Midbrain (tissue), 1 donor: ENCODE measurements at regions not wholly inside any gene's neighbourhood (a gene's known extent, or its start where the extent isn't known, plus 50 kb on each side); places are given as distances from the start of the nearest gene placed in this dataset.

ENCODE experiments used
- DNase-seq: peaks from one replicate; lab custom pipeline; 2025; lab: John Stamatoyannopoulos, UW

DNA sequence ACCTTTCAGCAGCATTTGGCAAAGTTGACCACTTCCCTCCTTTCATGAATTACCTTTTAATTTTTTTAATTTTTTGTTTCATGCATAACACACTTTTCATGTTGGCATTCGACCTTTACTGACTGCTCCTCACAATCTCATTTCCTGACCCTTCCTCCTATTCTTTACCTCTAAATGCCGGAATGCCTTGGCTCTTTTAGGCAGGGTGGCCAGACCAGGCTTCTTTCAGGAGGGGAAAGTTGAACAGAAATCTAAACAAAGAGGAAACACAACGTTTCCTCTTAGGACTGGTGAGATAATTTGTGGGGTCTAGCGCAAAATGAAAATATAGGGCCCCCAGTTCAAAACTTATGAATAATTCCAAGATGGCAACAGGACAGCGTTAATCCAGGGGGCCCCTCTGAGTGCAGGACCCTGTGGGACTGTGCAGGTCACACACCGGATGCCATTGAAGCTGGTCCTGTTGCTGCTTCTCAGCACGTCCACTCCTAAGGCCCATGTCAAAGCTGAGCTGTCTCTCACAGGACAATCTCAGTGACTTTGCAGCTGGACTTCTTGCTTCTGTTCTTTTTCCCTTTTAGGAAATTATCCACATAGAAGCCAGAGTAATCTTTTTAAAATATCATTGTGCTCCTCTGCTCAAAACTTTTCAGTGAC lies 313.8 kb downstream of the HDGFL1 start:
- no peak for DNase-seq

DNA sequence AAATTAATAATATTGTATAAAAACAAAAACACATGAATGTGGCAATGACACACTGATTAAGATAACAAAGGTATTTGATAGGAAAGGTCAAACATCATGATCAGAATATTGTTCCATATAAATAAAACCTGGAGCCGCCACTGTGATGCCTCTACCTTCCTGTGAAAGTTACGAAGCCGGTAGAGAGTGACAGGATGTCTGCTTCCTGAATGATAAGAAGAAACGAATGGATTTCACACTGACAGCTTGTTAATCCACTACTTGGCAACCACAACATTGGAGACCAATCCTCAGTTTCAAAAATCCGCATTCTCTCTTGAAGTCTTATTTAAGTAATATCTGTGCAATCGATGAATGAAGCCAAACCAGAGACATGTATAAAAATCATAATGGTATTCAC lies 315.1 kb downstream of the HDGFL1 start:
- DNase-seq: no peak

DNA sequence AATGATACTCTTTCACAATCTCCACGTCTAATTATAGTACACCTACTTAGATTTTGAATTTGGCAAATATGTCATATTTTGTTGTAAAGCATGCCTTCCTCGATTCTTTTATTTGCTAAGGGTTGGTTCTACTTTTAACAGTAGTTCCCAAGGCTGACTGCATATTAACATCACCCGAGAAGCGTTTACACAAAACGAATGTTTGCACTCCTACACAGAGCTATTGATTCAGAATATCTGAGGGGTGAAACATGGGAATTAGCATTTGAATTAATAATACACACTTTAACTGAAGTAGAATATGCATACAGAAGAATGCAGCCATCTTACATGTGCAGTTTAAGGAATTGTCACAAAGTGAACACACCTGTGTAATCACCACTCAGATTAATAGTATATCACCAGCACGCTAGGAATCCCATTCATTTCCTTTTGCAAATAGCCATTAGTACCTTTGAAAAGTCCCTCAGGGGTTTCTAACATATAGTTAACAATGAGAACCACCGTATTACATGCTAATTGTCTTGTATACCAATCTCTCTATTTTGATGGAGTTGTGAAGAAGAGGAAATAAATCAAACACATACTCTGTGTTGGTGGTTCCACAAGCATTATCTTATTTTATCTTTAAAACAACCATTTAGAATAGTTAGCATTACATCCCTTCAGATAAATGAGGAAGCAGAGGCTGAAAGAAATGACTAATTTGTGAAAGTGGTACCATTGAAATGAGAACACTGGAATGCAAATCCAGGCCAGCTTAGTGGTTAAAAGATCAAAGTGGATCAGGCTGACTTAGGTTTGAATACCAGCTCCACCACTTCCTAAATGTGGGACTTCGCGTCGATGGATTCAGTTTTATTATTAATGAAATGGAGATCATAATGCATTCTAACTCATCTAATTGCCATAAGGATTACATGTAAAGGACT lies 317.6 kb downstream of the HDGFL1 start:
- DNase-seq: no peak

DNA sequence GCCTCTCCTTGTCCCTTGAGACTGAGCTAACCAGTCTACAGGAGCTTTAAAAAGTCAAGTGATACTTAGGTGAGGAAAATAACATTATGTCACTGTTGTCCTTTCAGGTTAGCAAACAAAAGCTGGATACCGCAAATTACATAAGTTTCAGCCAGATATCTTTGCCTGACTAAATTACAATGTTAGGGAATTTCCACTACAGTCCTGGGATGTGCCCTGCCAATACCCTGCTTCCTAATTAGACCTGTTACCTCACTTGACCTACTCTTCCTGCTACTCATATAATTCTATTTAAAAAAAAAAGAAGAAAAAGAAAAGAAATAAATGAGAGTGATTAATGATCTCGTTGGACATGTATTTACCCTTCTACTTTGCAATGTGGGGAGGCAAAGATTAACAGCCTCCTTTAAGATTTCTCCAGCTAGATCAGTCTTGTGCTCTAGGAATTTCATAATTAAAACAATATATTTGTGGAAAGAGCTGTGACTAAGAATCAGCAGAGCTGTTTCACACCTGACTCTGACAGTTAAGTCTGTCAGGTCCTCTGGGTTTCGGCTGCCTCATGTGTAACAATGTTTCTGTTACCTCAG lies 318.9 kb downstream of the HDGFL1 start:
- DNase-seq: no peak

DNA sequence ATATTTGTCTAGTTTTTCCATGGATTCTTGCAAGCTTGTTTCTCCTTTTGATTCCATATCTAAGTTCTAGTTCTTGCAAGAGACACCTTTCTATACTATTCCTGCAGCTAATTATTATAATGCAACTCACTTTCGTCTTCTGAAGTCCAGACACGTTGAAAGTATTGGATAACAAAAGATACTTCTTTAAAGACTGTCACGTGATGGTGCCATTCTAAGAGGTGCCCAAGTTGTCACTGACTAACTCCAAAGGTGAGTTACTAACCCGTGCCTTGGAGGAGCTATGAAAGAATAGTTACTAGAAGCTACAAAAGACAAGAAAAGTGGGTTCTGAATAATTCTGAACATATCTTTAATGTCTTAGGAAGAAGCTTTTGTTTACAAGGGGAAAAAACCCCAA lies 322.6 kb downstream of the HDGFL1 start:
- DNase-seq: no peak

DNA sequence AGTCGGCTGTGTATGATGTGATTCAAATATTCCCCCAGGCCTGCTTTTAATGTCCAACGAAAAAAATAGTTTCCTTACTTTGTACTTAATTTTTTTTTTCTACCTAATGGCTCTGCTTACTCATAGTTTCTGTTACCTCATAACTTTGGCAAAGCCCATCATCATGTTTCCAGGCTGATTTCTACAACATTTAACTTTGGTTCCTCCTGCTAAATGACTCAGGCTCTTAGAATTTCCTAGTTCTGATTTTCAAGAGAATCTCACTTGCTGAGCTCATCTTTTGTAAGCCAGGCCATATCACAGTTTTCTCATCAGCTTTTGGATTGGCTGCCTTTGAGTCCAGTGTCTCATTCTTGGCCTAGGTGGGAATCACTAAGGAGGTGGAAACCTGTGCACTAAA lies 323.1 kb downstream of the HDGFL1 start:
- DNase-seq: no peak

DNA sequence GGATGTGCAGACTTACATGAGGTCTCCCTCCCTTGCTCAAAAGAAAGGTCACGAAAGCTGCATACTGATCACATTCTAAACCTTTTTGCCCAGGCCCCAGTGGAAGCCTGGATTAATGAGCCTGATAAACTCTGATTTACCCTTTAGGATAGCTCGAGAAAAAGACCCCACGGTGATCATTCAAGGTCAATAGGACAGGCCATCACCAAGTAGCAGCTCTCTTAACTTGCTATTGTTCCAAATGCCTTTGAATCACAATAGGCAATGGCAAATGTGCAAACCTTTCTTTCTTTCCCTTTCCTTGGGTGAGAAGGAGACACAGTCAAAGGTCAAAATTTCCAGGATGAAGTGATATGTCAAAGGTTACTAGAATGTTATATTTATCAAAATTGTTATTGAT lies 327.3 kb downstream of the HDGFL1 start:
- no peak for DNase-seq

DNA sequence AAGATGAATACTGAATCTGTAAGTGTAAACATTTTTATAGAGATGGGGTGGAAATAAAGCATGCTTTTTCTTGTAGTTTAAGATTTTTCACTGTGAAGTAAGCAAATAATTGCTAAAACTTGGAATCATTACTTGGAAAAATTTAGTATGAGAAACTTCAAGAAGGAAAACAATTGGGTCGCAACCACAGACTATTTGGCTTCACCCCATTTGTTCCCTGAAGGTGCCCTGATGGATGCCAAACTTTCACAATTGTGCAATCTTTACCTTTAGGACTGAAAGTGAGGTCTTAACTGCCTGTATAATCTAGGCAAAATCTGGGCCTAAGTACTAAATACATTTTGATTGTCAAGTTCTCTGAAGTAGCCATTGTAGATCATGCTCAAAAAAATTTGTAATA lies 330.1 kb downstream of the HDGFL1 start:
- DNase-seq: no peak

DNA sequence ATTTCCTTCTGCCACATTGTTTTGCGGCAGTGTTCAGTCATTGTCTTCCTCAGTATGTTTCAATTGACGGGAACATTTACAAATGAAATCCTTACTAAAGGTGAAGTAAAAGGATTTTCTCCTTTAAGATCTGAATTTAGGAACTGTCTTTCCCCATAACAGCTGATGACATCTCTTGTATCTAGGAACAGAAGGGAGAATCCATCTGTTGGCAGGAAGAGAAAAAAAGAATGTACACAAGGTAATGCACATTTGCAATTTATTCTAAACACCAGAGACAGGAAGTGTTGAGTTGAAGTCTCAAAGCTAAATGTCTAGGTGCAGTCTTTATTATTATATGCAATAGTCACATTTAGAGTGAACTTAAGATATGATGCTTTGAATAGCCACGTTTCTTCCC lies 334.5 kb downstream of the HDGFL1 start:
- no peak for DNase-seq

DNA sequence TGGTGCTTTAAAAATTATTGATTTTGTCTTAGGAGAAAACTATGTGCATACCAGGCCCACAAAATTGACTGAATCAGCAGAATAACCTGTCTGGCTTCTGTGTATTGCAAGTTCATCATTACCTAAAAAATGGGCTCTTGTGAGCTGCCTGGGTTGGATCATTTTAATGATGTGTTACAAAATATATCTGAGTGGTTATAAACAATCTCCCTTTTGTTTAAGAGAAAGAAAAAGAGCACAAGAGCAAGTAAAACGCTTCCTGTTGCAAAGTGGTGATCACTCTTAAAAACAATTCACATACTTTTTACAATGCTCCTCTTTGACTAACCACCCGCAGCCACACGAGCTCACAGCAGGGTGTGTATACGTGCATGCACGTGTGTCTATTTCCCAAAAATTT lies 335.1 kb downstream of the HDGFL1 start:
- no peak for DNase-seq

DNA sequence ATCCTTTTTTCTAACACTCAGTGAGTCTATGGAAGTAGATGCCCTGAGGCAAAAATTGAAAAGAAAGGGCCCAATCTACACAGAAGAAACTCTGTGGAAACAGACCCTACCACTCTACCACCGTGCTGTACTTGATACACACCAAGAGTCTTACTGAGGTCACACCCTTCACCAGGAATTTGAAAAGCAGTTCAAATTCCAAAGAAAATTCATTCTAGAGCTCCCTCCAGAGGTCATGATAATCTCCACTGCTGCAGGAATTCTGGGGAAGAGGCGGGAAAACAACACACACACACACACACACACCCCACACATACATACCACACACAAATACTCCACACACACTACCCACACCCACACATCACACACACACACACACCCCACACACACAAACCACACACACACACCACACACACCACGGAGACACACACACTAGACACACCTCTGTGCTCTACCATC lies 336.8 kb downstream of the HDGFL1 start:
- DNase-seq: peak; percentile 10

DNA sequence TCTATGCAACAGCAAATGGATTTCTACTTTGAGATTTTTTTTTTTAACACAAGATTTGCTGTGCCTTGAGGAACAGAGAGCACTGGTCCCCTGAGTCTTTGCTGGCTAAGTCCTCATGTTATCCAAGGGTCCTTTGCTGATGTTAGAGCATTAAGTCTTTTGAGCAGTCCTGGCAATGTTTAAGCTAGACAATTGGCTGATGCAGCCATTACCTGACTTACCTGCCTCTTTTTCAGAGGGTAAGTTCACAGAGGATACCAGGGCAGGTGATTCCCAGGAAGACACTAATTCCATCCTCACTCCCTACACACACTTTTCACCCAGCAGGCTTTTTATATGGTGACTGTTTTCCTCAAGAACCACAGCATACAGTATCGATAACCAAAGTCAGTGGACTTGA lies 337.7 kb downstream of the HDGFL1 start:
- no peak for DNase-seq

DNA sequence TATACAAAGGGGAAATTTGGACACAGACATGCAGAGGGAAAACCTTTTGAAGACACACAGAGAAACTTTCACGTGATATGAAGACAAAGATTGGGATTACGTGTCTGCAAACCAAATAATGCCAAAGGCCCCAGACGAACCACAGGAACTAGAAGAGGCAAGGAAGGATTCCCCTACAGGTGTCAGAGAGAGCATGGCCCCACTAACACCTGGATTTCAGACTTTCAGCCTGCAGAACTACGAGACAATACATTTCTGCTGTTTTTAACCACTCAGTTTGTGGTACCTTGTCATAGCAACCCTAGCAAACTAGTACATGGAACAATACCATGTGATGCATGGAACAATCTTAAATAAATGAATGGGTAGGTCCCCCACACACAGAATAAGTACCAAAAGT lies 341.0 kb downstream of the HDGFL1 start:
- no peak for DNase-seq

DNA sequence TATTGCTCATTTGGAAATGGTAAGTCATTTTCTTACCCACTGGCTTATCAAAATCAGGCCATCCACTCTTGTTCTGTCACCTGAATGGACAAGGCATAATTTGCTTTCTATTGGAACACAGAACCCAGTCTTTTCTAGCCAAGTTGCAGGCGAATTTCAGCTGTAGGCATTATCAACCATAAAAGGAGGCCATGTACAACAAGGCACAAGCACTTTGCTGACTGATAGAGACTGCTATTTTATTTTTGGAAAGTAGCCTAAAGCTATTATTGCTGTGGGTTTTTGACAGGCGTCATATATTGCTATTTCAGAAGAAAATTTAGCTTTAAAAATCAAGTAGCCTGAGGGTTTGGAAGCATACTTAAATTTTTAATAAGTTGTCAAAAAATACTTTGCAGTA lies 344.2 kb downstream of the HDGFL1 start:
- DNase-seq: no peak

DNA sequence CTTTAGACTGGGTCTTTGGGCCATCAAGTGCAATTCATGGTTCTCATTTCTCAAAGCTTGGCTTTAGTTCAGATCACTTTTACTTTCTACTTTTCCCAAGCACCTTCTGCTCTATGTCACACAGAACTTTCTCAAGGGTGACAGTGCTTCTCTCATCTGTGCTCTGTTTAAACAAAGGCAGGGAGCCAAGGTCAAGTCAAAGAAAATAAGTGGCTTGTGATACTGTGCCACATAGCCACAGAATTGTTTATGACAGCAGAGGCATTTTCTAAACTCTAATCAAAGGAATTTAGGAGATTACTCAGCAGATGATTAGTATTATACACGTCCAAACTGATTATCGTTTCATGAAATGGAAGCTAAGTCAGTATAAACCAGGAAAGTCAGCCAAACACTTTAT lies 348.0 kb downstream of the HDGFL1 start:
- no peak for DNase-seq

DNA sequence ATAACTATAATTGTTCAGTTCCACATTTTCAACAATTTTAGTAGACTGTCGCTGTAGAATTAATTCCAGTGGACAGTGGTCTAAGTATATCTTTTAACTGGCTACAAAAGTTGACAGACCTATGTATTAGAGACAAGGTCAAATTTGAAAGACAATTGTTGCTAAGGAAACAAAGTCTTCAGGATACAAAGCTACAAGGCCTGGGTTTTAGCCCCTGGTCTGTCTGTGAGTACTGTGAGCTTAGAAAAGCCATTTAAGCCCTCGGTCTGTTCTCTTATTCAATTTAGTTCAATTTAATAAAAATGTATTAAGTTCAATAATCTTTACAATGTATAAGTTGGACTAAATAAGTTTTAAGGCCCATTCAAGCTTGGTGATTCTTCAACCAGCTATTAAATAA lies 352.5 kb downstream of the HDGFL1 start:
- DNase-seq: no peak

DNA sequence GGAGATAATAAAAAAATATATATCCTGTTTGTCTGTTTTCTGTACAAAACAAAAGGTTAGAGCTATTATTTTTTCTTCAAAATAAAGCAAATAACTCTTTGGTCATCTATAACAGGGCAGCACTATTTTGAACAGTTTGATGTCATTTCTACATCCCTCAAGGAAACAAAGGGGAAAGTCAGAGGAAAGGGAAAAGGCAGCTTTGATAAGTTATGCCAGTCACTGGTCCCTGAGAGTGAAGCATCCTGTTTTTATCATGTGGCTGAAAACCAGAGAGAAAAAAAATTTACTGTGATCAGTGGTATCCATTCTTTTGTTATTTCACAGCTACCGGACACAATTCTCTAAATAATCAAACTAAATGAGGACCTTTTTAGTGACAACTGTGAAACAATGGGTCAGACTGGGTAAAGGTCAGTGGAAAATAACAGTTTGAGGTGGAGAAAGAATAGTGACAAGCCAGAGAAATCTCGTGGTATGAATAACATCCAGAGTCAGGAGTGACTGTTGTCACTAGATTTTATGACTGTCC lies 356.0 kb downstream of the HDGFL1 start:
- DNase-seq: no peak

DNA sequence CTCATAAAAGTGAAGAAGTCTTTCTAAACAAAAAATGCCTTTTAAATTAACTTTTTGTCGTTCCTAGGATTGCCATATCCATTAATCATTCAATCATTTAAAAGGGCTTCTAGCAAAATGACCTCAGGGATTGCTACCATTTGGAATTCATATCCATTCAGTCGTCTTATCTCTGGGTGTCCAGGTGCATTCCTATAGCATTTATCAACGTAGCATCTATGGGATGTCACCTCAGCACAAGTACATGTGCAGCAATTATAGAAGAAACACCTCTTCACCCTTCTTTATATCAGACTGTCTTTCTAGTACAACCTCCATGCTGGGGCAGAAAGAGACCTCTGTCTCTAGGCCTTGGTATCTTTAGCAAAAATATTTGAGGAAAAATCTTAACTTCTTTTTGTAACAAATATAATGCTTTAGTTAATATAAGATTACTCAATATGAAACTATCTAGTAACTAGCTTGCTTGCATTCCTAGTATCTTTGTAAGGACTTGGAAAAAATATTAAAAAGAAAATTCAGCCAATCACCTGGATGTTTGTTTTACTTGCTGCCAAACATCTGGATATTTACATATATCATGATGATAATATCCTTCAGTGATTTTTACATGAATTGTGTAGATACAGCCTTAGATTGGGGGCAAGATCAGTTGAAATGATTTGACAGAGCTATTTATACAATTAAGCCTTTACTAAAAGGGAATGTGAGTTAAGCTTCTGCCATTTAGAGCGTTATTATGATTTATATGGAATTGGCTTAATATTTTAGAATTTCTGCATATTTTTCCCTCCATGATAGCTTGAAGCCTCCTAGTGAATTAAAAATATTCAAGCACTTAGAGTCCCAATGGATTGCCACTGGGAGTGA lies 356.8 kb downstream of the HDGFL1 start:
- no peak for DNase-seq

DNA sequence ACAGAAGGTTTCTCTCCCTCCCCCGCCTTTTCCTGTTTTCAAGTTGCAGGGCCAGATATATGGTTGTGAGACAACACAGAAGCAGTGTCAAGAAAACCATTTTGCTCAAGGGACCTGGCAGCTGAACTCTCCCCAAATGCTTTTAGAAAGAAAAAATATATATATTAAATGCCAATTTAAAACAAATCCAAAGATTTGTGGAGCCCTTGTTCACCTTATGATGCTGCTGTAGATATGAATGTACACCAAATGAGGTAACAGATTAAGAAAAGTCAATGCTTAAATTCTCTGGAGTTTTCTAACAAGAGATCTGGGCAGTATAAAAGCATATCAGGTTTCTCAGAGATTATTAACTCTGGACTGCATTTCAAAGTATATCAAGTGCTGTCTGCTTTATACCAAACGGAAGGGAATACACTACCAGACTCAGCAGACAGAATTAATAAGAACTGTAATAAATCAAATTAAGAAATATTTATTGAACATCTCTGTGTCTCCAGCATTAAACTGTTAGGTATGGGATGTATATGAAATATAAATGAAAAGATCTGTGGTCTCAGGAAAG lies 357.5 kb downstream of the HDGFL1 start:
- no peak for DNase-seq

DNA sequence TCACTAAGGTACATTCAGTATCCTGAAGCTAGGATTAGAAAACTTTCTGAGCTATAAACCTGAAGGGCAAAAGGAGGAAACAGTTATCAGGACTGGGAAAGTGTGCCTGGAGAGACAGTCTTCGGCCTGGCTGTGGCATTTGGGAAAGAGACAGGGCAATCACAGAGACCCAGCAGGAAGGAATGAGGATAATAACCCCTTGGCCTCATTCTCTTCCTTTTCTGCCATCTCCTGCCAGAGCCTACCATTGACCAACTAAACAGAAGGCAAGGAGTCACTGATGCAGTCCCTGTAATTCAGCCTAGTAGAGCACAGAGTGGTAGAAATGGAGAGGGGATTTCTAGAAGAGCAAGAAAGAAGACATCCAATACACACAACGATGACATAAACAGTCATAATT lies 359.4 kb downstream of the HDGFL1 start:
- no peak for DNase-seq

DNA sequence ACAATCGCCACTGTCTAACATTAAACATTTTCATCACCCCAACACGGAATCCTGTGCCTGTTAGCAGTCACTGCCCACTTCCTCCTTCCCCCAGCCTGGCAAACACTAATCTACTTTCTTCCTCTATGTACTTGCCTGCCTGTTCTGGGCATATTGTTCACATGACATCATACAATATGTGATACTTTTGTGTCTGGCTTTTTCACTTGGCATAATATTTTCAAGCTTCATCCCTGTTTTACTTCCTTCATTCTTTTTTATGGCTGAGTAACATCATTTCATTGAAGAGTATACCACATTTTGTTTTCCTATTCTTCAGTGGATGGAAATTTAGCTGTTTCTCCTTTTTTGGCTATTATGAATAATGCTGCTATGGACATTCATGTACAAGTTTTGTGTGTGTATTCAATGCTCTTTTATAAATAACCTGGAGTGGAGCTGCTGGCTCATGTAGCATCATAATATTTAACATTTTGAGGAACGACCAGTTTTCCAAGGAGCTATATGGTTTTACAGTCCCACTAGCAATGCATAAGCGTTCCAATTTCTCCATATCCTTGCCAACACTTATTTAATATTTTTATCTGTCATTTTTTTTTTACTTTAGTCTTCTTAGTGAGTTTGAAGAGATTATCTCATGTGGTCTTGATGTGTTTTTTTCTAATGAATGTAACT lies 360.1 kb downstream of the HDGFL1 start:
- DNase-seq: no peak
